SKM-1 (cell line): ENCODE measurements at regions not wholly inside any gene's neighbourhood (a gene's known extent, or its start where the extent isn't known, plus 50 kb on each side); places are given as distances from the start of the nearest gene placed in this dataset.
A peak's percentile ranks its signal among the peaks of the same experiment; 100 is the strongest.

Source experiments
- DNase-seq: peaks from one replicate; lab custom pipeline; 2025; ENCODE audit not compliant: unreplicated experiment; lab: John Stamatoyannopoulos, UW

GRCh38 chr1:167145965-167146364, 52.1 kb downstream of the STYXL2 start:
- DNase-seq, result no peak

DNA sequence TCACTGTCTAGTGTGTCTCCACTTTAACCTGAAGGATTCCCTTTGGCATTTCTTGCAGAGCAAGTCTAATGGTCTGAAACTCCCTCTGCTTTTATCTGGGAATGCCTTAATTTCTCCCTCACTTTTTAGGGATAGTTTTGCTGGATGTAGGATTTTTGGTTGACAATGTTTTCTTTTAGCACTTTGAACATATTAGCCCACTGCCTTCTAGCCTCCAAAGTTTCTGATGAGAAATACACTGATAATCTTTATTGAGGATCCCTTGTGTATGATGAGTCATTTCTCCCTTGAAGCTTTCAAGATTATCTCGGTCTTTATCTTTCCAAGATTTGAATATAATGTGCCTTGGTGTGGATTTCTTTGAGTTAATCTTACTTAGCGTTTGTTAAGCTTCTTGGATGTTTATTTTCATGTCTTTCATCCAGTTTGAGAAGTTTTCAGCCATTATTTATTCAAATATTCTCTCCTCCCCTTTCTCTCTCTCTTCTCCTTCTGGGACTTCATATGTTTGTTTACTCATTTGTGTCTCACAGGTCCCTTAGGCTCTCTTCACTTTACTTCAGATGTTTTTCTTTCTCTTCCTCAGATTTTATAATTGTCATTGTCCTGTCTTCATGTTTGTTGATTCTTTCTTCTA, 53.1 kb downstream of the STYXL2 start:
- DNase-seq, result no peak

GRCh38 chr1:167148421-167148820, 54.5 kb downstream of the STYXL2 start:
- DNase-seq, result no peak

DNA sequence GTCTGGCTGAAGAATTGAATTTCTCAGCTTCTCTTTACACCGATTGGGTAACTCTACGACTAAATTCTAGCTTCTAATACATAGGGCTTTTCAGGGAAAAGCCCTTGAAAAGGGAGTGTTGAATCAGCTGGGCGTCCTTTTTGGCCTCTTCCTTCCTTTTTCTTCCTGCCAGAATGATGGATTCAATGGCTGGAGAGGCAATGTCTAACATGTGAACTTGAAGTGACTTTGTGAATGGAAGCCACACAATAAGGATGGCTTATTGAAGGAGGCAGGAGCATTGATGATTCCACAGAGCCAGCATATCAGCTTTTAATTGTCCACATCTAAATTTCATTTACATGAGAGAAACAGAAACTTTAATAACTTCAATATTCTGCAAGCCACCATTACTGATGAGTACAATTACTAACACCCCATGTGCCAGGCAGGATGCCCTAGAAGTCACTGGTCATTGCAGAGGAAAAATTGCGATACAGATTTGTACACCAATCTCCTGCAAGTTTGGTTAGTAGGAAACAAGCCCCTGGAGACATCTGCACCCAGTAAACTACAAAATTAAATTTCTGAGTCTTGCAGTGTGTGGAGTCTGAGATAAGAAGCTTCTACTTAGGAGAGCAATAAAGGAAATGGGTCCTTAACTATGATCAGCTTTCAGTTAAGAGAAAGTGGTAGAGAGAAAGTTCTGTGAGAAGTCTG, 56.1 kb downstream of the STYXL2 start:
- no peak for DNase-seq

GRCh38 chr1:167150492-167150833, 56.6 kb downstream of the STYXL2 start:
- DNase-seq, result no peak

DNA sequence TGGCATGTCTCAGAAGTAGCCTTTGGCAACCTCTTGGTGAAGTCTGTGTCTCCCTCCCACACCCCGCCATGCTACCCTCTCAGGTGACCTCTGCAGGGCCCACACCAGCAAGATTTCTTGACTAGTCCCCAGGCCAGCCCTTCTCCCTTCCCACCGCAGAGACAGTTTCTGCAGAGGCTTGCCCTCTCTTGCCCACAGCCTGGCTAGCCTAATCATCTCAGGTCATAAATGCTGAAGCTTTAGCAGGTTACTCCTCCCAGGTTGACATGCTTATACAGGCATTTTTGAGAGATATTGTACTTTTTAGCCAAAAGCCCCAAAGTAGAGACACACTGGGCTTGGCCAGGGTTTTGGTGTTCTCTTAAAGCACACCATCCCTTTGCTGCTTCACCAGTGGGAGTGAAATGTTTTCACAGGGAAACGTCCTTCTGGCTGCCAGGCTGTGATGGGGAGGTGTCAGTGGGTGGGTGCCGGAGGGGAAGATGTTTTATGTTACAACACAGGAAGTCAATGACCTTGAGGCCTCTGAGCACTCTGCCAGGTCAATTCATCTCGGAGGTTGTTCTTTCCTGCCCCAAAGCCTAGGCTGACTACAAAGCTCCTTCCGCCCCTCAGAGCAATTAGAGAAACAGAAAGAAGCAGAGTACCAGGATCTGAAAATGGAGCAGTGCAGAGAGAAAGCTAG, 58.5 kb downstream of the STYXL2 start:
- no peak for DNase-seq

DNA sequence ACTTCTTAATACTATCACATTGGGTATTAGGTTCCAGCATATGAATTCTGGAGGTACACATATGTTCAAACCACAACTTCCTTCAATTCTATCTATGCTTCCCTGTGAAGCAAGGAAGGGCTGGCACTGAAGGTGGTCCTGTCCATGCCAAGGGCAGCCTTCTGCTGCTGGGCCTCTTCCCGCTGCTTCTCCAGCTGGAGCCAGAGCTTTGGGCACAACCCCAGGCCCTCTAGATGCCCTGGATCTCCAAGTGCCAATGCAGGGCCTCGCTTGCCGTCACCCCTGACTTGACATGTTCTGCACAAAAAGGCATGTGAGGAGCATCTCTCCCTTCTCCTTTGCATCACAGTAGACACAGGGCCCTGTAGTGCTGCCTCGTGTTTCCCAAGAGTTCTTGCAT, 62.6 kb downstream of the STYXL2 start:
- no peak for DNase-seq

- no peak for DNase-seq
These were observed 63.2 kb downstream of the STYXL2 start for GRCh38 chr1:167157114-167157513.

DNA sequence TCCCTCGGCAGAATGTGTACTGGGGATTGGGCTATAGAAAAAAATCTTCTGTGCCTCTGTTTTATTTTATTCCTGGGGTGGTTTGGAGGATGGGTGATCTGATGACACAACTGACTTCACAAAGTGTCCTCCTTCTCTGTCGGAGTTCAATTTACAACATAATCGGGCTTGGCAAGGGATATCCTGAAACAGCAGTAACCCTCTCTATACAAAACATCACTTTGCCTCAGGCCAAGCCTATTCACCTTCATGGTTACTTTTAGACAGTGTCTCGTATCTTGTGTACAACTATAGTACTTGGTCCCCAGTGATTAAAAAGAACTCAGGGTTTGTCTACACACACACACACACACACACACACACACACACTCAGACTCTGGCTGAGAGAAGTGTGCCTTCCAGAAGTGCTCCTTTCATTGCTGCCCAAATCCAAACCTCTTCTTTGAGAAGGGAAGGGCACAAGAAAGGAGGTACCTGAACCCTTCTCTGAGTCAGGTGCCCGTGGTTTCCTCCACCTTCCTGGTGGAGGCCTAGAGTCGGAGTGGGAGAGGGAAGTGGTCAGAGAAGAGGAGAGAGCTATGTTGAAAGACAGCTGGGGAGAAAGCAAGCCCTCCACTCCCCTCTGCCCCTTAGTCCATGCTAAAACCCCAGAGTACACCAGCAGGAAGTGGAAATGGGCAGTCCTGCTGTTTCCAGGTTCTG, 62.4 kb upstream of the POU2F1 start:
- peak; percentile 24 for DNase-seq

- DNase-seq, result no peak
These were observed 61.8 kb upstream of the POU2F1 start for GRCh38 chr1:167158813-167159275.

- DNase-seq, result no peak
These were observed 60.9 kb upstream of the POU2F1 start for GRCh38 chr1:167159782-167160181.

- no peak for DNase-seq
These were observed 59.4 kb upstream of the POU2F1 start for GRCh38 chr1:167161242-167161641.

DNA sequence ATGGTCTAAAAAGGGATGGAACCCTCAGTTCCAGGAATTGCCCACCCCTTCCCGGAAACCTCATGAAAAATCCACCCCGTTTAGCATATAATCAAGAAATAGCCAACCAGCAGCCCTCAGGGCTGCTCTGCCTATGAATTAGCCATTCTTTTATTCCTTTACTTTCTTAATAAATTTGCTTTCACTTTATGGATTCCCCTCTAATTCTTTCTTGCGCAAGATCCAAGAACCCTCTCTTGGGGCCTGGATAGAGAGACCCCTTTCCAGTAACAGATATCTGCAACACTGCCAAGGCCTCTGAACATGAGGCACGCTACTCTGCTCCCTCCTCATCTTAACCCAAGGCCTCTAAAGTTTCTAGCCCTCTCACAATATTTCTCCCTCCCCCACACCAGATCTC, 58.9 kb upstream of the POU2F1 start:
- no peak for DNase-seq

- no peak for DNase-seq
These were observed 55.5 kb upstream of the POU2F1 start for GRCh38 chr1:167165219-167165618.

GRCh38 chr1:167165948-167166689, 54.6 kb upstream of the POU2F1 start:
- no peak for DNase-seq

DNA sequence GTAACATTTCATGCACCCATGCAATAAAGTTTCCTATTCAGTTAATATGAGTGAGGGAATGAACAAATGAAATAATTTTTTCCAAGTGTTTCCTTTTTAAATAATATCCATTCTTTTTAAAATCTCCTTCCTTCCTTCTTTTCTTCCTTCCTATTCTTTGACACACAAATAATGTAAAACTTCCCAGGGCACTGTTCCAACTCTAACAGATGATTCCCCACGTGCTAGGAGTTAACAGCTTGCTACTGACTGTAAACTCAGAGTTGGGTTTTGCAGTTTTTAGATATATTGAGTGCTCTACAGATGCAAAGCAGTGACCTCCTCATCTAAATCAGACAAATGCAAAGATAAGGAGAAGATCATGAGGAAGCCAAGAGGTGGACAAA, 54.0 kb upstream of the POU2F1 start:
- no peak for DNase-seq

DNA sequence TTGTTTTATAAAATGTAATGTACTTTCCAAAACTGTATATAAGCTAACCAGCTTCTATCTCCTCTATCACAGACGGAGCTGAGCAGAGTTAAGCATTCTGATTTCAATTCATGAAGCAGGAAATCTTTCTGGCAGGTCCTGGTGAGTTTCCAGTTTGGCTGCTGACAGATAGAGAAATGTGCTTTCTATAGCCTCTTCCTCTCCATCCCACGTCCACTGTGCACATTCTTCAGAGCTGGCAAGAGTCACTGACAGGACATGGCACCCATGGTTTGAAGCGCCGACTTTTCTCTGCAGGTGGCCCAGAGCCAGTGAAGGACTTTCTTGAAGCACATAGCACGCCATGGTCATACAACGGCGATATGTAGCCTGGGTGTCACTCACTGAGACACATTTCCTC, 52.3 kb upstream of the POU2F1 start:
- DNase-seq, result no peak

DNA sequence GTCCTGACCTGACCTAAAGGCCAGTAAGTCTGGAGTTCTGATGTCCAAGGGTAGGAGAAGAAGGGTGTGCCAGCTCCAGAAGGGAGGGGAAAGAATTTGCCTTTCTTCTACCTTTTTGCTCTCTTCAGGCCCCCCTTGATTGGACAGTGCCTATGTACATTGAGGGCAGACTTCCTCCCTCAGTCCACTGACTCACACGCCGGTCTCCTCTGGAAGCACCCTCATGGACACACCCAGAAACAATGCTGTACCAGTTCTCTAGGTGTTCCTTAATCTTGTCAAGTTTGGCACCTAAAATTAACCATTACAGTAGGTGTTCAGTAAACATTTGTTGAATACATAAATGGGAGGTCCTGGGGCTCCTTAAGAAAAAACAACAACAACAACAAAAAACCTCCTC, 51.0 kb upstream of the POU2F1 start:
- DNase-seq, result no peak
